PC-9 (cell line): ENCODE measurements at regions not wholly inside any gene's neighbourhood (a gene's known extent, or its start where the extent isn't known, plus 50 kb on each side); places are given as distances from the start of the nearest gene placed in this dataset.

Experiments
- CTCF ChIP-seq: fragments of 200-600 bp; sonication (generic); conservative IDR thresholded peaks from 2 replicates; pipeline ENCODE4 v1.6.1; 2017; ENCODE audit warnings: mixed run types, antibody characterized with exemption, mild to moderate bottlenecking, moderate library complexity
- EZH2 ChIP-seq: fragments of 200-600 bp; sonication (generic); IDR thresholded peaks from 2 replicates; pipeline ENCODE4 v1.8.0; 2017; ENCODE audit warnings: antibody characterized with exemption, low read depth

GRCh38 chr12:100733817-100734593, 60.6 kb upstream of the ANO4 start:
- TF ChIP-seq CTCF = peak; percentile 62
- TF ChIP-seq EZH2 = no peak
